Left renal cortex interstitium (tissue), 4 donors: ENCODE measurements at regions not wholly inside any gene's neighbourhood (a gene's known extent, or its start where the extent isn't known, plus 50 kb on each side); places are given as distances from the start of the nearest gene placed in this dataset.
"Not testable (repeated sequence)": the region's sequence is repeated elsewhere in the genome, so short reads cannot be mapped to it uniquely, and the experiment has no call there.

Source experiments
- DNase-seq, 4 donors: peaks; one replicate each; pipeline ENCODE4 v3.0.0-alpha.2; 2013; ENCODE audit warnings: low read depth in 4 of 4, low spot score in 2 of 4, missing footprints in 1 of 4

DNA sequence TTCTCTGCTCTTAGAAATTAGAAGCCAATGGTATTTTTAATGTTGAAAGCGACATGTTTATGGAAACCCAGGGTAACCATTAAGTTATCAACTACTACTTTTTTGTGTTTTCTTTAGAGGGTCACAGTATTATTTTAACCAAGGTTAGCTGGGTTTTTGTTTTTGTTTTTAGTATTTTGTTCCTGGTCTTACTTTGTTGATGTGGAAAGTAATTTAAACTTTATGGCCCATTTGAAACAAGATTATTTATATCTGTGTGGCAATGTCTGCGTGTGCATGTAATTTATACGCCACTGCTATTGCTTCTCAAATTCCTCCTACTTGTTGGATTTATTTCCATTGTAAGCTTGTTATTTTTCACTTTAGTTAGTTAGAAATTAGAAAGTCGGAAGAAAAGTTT lies 722.1 kb upstream of the NR2F2 start:
- no peak for DNase-seq

DNA sequence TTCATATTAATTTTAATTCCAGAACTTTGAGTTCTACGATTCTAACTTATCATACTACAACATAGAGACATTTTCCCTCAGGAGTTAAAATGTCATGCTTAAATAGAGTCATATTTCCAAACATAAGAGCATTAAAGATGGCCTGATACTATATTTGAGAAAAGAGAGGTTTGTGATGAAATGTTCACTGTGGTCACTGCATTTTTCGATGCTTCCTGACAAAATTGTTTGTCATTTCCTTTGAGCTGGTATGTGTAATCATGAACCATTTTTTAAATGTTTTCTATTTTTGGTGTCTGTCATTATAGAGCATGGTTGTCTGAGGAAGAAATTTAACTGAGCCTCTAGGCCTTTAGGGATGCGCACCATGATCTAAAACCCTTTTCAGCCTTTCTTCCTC lies 721.4 kb upstream of the NR2F2 start:
- no peak for DNase-seq

DNA sequence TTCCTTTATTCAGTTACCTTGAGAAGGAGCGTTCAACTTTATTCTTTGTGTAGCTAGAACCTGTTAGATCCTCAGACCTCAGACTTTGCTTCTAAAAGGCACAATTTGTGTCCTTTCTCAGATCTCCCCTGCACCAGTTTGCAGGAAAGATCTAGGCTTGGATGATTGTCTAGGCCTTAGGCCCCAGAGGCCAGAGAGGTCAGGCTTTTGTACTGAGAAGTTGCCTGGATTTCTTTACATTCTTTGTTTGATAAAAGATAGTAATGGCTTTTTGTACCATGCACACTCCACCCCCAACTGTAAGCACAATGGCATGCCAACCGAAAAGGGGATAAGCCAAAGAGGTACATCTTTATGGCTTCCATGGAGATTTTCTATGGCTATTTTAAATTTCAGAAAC lies 719.6 kb upstream of the NR2F2 start:
- DNase-seq = no peak

DNA sequence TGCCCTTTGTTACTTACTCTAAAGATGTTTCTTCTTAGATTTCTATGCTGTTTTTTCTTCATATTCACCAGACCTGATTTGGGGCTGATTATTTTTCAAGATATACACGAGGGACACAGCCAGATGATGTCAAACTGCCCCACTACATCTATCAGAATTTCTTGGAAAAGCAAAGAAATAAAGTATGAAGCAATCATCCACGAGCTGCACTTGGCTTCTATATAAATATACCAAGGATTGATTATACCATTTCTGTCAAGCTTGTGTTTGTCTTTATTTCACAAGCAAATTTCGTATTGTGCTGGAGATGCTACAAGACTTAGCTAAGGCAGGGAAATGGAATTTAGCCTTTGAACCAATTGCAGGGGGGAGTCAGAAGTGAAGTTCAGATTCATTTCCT lies 715.1 kb upstream of the NR2F2 start:
- DNase-seq = no peak

GRCh38 chr15:95616306-95616705 lies 714.2 kb upstream of the NR2F2 start:
- DNase-seq = no peak

DNA sequence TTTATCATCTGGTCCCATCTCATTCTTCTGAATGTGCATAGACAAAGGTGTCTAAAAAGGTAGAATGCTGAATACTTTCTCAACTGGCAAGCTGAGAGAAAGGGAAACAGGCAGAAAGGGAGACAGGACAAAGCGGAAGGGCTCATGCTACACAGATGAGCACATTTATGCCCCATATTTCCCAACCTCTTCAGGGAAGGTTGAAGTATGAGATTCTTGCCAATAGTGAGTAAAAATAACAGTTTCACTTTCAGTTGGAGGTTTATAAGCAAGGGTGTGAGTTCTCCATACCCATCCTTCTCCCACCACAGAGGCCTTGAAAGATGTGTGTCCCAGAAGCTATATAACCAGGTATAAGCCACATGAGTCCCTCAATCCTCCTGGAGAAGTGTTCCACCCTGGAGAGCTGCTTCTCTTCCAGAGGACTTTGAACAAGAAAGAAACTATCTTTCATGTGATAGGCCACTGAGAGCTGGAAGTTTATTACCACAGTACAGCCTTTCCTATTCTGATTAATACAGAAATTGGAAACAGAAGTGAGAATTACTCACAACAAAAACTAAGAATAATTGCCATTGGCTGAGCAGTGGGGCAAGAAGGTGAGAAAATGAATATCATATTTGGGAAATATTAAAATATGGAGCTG lies 709.4 kb upstream of the NR2F2 start:
- no peak for DNase-seq

GRCh38 chr15:95622843-95623242 lies 707.7 kb upstream of the NR2F2 start:
- no peak for DNase-seq

DNA sequence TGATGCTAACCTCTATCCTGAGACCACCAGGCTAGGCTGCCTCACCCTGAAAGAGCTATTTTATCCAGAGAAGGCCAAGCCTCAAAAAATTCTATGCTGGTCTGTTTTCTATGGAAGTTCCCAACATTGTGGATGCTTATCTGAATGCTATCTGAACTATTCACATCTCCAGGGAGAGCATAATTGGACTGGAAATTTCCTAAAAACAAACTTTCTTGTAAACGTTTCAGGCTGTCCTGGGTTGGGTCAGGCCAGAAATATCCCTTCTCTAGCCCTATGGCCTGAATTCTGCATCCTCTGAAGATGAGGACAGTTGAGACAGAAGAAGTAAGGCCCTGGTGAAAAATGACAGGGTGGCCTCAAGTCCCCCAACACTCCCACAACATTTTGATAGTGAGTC lies 706.4 kb upstream of the NR2F2 start:
- DNase-seq = no peak

DNA sequence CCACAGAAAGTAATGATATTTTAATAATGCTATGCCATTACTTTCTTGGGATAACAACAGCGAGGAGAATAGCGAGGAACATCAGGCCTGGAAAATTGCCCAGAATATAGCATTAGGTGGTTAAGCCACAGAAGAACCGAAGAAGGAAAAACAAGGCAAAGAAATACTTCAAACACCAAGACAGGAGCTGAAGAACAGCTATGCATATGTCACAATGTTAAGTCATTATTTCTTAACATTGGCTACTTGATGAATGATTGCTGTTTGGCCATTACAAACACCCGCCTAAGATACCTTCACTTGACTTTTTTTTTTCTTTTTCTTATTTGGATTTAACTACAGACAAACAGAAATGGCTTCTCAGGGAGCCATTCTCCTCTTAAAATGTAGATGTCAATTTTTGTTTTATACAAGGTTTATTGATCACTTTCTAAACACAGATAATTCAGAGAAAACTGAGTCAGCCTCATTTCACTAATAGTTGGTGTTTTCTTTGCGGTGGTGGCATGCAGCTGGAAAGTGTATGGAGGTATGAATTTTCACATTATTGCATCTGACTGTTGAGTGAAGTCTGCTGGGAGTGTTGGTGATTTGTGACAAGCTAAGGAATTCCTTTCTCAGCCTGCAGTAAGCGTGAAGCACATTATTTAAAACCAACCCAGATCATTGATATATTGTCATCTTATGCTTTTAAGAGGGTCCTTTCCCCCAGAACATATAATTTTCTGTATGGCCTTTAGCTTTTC lies 705.7 kb upstream of the NR2F2 start:
- DNase-seq = no peak

DNA sequence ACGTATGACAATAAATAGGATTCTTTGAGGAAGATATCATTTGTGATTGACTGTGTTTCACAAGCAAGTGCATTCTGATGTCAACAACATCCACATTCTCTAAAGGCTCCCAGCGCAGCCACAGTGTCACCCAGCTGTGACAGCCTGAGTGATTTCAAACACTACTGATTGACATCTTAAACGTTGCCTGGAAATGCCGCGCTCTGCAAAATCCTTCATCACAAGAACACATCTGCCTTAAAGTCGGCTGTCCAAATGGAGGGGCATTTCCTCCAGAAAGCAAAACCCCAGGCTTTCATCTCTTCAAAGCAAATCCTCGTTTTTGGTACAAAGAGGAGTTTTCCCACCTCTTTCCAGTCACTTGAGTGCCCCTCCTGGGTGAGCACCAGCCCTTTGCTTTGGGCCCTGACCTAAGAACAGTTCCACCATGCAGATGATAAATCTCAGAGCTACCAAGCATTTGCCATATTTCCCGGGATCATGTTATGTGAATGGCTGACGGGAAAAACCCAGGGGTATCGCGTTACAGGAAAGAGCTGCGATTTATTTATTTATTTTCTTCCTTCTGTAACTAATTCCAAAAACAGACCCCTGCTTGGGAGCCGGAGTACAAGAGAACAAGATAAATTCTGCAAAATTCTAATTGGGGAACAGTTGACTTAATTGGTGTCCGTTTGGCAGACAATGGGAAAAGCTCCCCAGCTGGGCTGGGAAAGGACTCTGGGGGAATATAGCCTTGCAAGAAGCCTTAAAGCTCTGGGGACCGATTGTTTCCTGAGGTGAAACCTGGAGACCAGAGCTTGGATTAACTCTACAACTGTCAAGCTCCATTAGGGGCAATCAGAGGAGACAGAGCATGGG lies 703.8 kb upstream of the NR2F2 start:
- DNase-seq = no peak

DNA sequence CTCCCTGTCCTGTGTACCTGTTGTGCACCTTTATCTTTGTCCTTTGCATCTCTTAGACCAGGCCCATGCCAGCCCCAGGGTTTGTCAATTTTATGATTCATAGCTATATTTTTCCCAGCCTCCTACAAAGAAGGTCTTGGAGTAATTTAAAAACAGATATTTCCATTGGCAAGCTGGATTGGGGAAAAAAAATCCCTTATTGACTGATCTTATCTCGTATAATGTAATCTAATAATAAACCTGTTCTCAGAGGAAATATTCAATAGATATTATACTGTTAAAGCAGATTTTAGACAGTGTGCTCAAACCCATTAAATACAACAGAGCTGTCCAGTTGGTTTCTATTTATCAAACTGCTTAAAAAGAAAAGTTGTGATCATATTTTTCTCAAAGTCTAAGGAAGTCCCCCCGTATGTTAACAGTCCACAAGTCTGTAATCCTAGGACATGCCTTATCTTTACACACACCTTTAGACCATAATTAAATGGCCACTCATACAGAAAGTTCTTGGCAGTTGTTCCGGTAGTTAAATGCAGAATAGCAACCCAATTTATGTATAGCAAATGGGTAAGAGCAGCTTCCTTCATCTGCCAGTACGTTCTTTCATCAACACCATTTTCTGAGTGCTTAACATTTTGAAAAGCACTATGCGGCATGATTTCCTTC lies 700.9 kb upstream of the NR2F2 start:
- DNase-seq = no peak

GRCh38 chr15:95630683-95631082 lies 699.8 kb upstream of the NR2F2 start:
- no peak for DNase-seq

DNA sequence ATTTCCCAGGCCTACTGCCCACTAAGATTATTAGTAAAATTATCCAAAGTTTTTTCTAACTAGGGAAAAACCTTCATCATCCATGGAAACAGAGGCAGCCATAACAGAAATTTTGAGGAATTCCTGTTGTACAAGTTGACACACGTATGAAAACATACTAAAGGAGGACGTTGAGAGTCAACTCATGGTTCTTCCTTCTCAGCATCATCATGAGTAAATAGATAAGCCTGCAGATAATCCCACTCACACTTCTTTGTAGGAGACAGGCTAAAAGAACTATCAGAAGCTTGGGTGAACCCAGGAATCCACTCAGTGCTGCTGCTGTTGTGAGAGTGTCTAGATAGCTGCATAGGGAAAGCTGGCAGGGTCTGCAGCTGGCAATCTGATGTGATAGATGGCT lies 694.8 kb upstream of the NR2F2 start:
- no peak for DNase-seq

GRCh38 chr15:95636107-95636506 lies 694.4 kb upstream of the NR2F2 start:
- DNase-seq = no peak

- DNase-seq = not testable (repeated sequence)
Observed at GRCh38 chr15:95637234-95637633, 693.3 kb upstream of the NR2F2 start.

DNA sequence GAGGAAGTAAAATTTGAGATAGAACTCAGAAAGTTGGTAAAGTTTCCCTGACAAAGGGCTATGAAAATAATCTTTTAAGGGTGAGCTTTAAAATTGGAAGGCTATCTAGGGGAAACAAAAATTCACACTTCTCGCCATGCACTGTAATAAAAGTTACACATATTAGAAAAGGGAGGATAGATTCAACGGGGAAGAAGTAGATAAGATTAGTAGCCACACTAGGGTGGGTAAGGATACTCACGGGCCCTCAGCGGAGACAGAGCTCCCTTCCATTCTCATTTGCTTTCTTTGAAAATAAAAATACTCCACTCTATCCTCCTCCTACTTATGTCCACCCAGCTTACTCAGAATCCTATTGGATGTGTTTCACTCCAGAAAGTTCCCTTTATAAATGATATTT lies 691.3 kb upstream of the NR2F2 start:
- no peak for DNase-seq

GRCh38 chr15:95644100-95644875 lies 686.2 kb upstream of the NR2F2 start:
- DNase-seq = peak in 1 of 4 donors; percentile 34

DNA sequence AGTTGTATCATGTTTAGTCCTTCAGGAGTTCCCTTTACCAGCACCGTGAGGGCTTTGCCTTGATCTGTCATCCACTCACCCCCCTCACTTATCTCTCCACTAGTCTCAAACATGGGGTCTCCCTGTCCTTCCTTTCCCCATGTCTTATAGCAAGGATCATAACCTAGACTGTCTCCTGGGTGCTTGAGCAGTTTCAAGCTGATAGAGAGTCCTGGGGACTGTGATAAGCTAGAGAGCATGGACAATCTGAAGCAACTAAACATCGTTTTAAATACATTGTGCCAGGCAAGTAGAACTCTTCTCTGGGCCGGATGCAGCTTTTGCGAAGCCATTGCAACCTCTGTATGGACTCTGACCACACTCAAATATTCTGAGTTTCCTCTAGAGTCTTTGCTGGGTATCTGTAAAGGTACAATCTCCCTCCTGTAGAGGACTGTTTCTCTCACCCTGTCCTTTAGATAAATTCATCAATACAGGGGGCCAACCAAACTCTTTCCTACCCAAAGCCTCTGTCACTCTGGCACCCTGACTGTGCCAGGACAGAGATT lies 684.6 kb upstream of the NR2F2 start:
- DNase-seq = no peak

- DNase-seq = no peak
Observed at GRCh38 chr15:95646484-95647273, 683.8 kb upstream of the NR2F2 start.
